Keratinocyte (primary cell): ENCODE measurements at regions not wholly inside any gene's neighbourhood (a gene's known extent, or its start where the extent isn't known, plus 50 kb on each side); places are given as distances from the start of the nearest gene placed in this dataset.

Experiments
- DNase-seq: peaks from one replicate; pipeline ENCODE4 v3.0.0-alpha.2; 2011; ENCODE audit warnings: low read depth, missing footprints, low spot score
- FAIRE-seq: peaks from 2 replicates; lab custom pipeline; 2011; peaks lifted over from hg19 to GRCh38; lab: Jason Lieb, UNC
- H2AFZ ChIP-seq: 2 replicates; pipeline ENCODE4 v1.6.0; 2012; ENCODE audit warnings: low read length, control low read depth, inconsistent platforms; ENCODE audit not compliant: control insufficient read depth
- H3K27ac ChIP-seq: 2 replicates; pipeline ENCODE4 v1.5.1; 2011; ENCODE audit warnings: low read length; ENCODE audit not compliant: control insufficient read depth, insufficient read depth
- H3K27me3 ChIP-seq: 3 replicates; pipeline ENCODE4 v1.6.0; 2011; ENCODE audit warnings: low read length; ENCODE audit not compliant: control insufficient read depth, insufficient read depth; ENCODE audit errors: extremely low read depth
- H3K36me3 ChIP-seq, 2 experiments: 2 replicates in 1 of 2; 3 replicates in 1 of 2; pipeline ENCODE4 v1.5.1; 2011; ENCODE audit warnings: low read length in 2 of 2, mild to moderate bottlenecking in 1 of 2; ENCODE audit not compliant: control insufficient read depth in 2 of 2, insufficient read depth in 2 of 2; ENCODE audit errors: extremely low read depth in 1 of 2
- H3K4me1 ChIP-seq: 3 replicates; pipeline ENCODE4 v1.5.1; 2011; ENCODE audit warnings: low read length; ENCODE audit not compliant: control insufficient read depth, insufficient read depth; ENCODE audit errors: extremely low read depth
- H3K4me2 ChIP-seq: 3 replicates; pipeline ENCODE4 v1.6.0; 2011; ENCODE audit warnings: low read depth, low read length; ENCODE audit not compliant: control insufficient read depth, insufficient read depth; ENCODE audit errors: extremely low read depth
- H3K4me3 ChIP-seq, 3 experiments: fragments of 200-600 bp in 1 of 3; sonication (generic) in 1 of 3; 2 replicates in 2 of 3; 3 replicates in 1 of 3; pipeline ENCODE4 v1.5.1; 2011 to 2016; ENCODE audit warnings: low read length in 3 of 3, mild to moderate bottlenecking in 3 of 3, control low read depth in 2 of 3, inconsistent platforms in 1 of 3, low read depth in 1 of 3, mixed read lengths in 1 of 3, mixed run types in 1 of 3, moderate library complexity in 1 of 3; ENCODE audit not compliant: control insufficient read depth in 2 of 3, insufficient read depth in 2 of 3; ENCODE audit errors: extremely low read depth in 1 of 3
- H3K79me2 ChIP-seq: 2 replicates; pipeline ENCODE4 v1.6.0; 2012; ENCODE audit warnings: low read length; ENCODE audit not compliant: control insufficient read depth, insufficient read depth
- H3K9ac ChIP-seq: 3 replicates; pipeline ENCODE4 v1.6.0; 2011; ENCODE audit warnings: low read length; ENCODE audit not compliant: control insufficient read depth, insufficient read depth; ENCODE audit errors: extremely low read depth
- H3K9me1 ChIP-seq: 3 replicates; pipeline ENCODE4 v1.6.0; 2011; ENCODE audit warnings: low read length; ENCODE audit not compliant: control insufficient read depth, insufficient read depth; ENCODE audit errors: extremely low read depth
- H3K9me3 ChIP-seq: 2 replicates; pipeline ENCODE4 v1.5.1; 2012; ENCODE audit warnings: low read depth, low read length; ENCODE audit not compliant: control insufficient read depth
- H4K20me1 ChIP-seq: 3 replicates; pipeline ENCODE4 v1.6.0; 2011; ENCODE audit warnings: low read length; ENCODE audit not compliant: control insufficient read depth, insufficient read depth; ENCODE audit errors: extremely low read depth
- EZH2 ChIP-seq: IDR thresholded peaks from one replicate; pipeline ENCODE4 v1.6.1; 2012; ENCODE audit warnings: inconsistent platforms, mild to moderate bottlenecking, low read length, moderate library complexity
- dilution Hi-C: fragments of 300-500 bp; cut with MboI; formaldehyde crosslinking; loops from one replicate; pipeline ENCODE4 v1.7.0; 2020; ENCODE audit warnings: low sequenced_read_pairs; ENCODE audit not compliant: extremely low pct_ligation_motif_present
- TF ChIP-seq, protein P1 (sequence below), 3 experiments: IDR thresholded peaks in 1 of 3; conservative IDR thresholded peaks in 1 of 3; optimal IDR thresholded peaks in 1 of 3; 2 replicates in 2 of 3; 3 replicates in 1 of 3; pipeline versions ENCODE3 to v1.5.1; 2011; ENCODE audit warnings: low read length in 3 of 3, mild to moderate bottlenecking in 3 of 3, moderate library complexity in 2 of 3, control low read depth in 1 of 3, inconsistent platforms in 1 of 3; ENCODE audit not compliant: insufficient read depth in 2 of 3; ENCODE audit errors: extremely low read depth in 1 of 3

DNA sequence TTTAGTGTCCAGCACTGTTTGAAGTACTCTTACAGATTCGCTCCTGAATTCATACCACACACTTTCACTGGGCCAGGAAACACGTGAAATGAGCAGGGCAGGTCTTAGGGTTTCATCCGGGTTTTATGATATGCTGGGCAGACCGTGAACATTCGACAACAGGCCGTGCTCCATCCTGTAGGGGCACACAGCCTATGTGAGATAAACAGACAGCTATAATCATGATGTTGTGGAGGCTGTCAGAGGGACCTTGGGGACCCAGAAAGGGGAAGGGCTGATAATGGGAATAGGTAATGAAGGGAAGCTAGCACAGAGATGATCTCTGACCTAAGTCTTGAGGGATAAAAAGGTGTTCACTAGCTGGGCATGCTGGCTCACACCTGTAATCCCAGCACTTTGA lies 110.4 kb downstream of the RIN2 start:
- dilution Hi-C loops, result no loop called here
- no peaks in the 10 kb centered on the region for H3K4me1 ChIP-seq
- no peak overlapping the region for H3K27ac ChIP-seq
- H3K36me3 ChIP-seq, result no peaks in the 10 kb centered on the region
- no peaks in the 10 kb centered on the region for H3K79me2 ChIP-seq
- H3K9me3 ChIP-seq, result no peaks in the 10 kb centered on the region
- no peaks in the 10 kb centered on the region for H3K9me1 ChIP-seq
- FAIRE-seq, result peak; percentile 39
- no peaks in the 10 kb centered on the region for H4K20me1 ChIP-seq
- no peak overlapping the region for H3K4me2 ChIP-seq
- H3K27me3 ChIP-seq, result no peaks in the 10 kb centered on the region
- no peak overlapping the region for H3K4me3 ChIP-seq
- TF ChIP-seq, protein P1, sequence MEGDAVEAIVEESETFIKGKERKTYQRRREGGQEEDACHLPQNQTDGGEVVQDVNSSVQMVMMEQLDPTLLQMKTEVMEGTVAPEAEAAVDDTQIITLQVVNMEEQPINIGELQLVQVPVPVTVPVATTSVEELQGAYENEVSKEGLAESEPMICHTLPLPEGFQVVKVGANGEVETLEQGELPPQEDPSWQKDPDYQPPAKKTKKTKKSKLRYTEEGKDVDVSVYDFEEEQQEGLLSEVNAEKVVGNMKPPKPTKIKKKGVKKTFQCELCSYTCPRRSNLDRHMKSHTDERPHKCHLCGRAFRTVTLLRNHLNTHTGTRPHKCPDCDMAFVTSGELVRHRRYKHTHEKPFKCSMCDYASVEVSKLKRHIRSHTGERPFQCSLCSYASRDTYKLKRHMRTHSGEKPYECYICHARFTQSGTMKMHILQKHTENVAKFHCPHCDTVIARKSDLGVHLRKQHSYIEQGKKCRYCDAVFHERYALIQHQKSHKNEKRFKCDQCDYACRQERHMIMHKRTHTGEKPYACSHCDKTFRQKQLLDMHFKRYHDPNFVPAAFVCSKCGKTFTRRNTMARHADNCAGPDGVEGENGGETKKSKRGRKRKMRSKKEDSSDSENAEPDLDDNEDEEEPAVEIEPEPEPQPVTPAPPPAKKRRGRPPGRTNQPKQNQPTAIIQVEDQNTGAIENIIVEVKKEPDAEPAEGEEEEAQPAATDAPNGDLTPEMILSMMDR (optimal IDR thresholded peaks at IDR 0.05 in 1 of 3, IDR thresholded peaks at IDR 0.05 in 1 of 3, conservative IDR thresholded peaks at IDR 0.05 in 1 of 3; ENCODE audit: extremely low read depth in 1 of 3, insufficient read depth in 2 of 3, low read length in 3 of 3), result no peak
- no peak for TF ChIP-seq EZH2
- no peak for DNase-seq
- H3K9ac ChIP-seq, result no peak overlapping the region
- H2AFZ ChIP-seq, result no peak overlapping the region

GRCh38 chr20:19872001-19872400 lies 113.9 kb downstream of the RIN2 start:
- no peak for DNase-seq
- no peak overlapping the region for H2AFZ ChIP-seq
- peaks cover 5% of the 10 kb centered on the region for H3K9me3 ChIP-seq
- no peak overlapping the region for H3K4me3 ChIP-seq
- H3K79me2 ChIP-seq, result no peaks in the 10 kb centered on the region
- TF ChIP-seq, protein P1 (optimal IDR thresholded peaks at IDR 0.05 in 1 of 3, IDR thresholded peaks at IDR 0.05 in 1 of 3, conservative IDR thresholded peaks at IDR 0.05 in 1 of 3; ENCODE audit: extremely low read depth in 1 of 3, insufficient read depth in 2 of 3, low read length in 3 of 3), result no peak
- no peak for TF ChIP-seq EZH2
- dilution Hi-C loops, result no loop called here
- no peaks in the 10 kb centered on the region for H3K27me3 ChIP-seq
- no peak overlapping the region for H3K9ac ChIP-seq
- H3K4me1 ChIP-seq, result no peaks in the 10 kb centered on the region
- no peaks in the 10 kb centered on the region for H3K9me1 ChIP-seq
- H4K20me1 ChIP-seq, result no peaks in the 10 kb centered on the region
- FAIRE-seq, result no peak
- no peak overlapping the region for H3K27ac ChIP-seq
- no peaks in the 10 kb centered on the region for H3K36me3 ChIP-seq
- no peak overlapping the region for H3K4me2 ChIP-seq
